HG02852 (cell line): ENCODE measurements at regions not wholly inside any gene's neighbourhood (a gene's known extent, or its start where the extent isn't known, plus 50 kb on each side); places are given as distances from the start of the nearest gene placed in this dataset.

ENCODE experiments used
- ATAC-seq: cut with Tn5 transposase; IDR thresholded peaks from one replicate; pipeline ENCODE4 v1.9.1; 2021; ENCODE audit warnings: mild to moderate bottlenecking, moderate library complexity; ENCODE audit not compliant: unreplicated experiment

DNA sequence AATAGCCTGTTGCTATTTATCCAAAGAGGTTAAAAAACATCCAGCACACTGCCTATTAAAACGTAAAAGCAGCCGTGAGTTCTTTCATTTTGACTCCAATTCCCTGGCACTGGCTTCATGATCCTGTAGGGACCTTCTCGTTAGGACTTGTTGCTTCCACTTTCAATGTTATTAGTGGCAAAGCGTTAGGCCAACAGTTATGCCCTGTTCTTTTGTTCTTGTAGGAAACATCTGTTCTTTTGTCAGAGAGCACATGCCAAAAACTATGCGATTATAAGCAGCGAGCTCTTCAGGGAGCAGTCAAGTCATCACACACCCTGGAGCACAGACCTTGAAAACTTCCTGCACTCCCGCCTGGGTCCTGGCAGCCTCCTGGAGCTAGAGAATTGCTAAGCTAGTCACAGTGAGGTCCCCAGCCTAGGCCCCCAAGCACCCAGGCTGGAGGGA, 609.5 kb upstream of the ARID1B start:
- no peak for ATAC-seq

DNA sequence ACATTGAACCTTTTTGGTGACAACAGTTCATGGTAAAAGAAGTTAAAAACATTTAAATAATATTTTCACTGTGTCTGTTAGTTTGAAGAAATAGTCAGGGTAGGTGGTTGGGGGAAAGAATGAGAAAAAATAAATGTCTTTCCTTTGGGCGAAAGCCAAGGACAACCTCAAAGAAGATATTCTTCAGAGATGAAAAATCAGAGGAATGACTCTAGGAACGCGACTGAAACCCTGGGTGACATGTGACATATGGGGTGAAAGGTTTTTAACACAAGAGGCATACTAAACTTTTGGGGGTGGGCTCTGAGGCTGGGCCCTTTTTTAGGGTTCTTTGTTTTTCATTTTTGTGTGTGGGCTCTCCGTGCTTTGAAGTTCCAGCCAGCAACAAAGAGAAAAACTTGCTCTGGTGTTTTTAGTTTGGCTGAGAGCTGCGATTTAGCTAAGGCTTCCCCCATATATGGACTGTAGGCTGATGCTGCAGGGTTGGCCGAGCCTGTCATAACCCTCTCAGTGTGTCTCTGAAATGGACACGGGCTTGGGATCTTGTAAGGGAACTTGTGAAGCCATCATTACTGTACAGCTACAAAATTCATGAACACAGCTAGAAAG, 610.1 kb upstream of the ARID1B start:
- ATAC-seq, result no peak

DNA sequence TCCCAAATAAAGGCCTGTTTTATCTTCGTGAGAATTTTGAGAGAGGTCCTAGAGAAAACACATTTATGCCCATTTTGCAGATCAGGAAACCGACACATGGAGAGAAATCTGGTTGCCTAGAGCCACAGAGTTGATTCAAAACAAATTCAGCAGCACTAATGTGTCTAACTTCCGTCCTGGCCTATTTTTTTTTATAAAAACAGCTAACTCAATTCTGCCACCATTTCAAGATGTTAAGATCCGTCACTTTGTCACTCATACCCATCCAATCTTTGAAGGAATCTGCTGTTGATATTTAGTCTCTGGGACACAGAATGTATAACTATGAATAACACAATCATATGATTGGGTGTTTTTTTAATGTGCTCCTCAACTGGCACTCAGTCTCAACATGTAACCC, 611.1 kb upstream of the ARID1B start:
- ATAC-seq, result no peak

DNA sequence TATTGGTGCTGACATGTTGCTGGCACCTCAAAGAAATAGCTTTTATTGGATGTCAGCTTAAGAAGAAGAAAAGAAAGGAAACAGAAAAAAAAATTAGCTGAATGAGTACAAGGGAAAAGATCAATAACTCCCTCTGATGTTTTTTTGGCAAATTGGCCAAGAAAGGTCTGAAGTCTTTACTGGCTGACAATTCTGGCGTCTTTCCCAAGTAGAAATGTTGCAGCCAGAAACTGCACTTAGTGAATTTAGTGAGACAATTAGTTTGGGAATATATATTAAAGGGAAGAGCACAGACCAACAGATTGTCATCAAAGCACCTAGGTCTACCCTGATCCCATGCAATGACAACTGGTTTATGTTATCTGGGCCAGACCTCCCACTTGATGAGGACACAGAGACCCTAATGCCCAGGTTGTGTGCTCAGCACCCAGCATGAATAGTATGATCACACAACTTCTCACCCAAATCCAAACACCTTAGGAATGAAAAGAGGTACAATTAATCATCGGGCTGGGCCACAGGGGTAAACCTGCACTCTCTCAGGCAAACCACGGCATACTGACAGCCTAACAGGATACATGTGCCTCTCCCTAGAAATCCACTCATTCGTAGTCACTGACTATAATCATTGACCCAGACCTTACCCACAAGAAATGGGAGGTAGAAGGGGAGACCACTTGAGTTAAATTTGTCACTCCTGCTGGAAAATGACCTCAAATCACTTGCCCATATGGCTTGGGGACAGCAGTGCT, 612.3 kb upstream of the ARID1B start:
- no peak for ATAC-seq

DNA sequence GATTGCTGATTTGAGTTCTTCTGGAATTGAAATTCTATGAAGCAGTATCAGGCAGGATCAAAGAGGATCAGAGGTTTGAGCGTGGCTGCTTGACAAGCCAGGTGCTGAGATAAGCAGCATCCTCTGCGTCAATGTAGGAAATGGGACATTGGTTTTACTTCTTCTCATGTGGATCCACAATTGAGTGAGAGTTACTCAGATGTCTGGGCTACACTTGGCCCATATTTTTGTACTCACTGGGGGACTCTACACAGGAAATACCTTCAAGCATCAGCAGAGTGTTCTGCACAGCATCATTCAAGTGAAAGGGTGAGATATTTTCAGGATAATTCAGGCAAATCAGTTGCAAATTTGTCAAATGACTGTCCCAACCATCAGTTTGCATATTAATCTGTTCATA, 613.9 kb upstream of the ARID1B start:
- no peak for ATAC-seq

DNA sequence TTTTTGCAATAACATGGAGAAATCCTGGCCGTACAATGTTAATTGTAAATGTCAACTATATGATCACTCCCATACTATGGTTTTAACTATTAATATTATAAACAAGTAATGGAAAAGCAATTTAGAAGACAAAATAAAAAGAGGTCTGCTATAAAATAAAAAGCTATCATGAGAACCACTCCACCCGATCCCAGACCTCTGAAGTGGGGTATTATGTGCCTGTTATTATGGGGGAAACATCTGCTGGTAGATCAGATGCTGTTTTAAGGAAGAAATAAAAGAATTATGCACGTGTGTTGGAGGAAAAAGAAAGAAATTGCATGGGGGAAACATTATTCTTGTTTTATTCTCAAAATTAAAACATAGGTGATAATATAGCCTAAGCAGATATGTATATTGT, 615.7 kb upstream of the ARID1B start:
- ATAC-seq, result no peak

DNA sequence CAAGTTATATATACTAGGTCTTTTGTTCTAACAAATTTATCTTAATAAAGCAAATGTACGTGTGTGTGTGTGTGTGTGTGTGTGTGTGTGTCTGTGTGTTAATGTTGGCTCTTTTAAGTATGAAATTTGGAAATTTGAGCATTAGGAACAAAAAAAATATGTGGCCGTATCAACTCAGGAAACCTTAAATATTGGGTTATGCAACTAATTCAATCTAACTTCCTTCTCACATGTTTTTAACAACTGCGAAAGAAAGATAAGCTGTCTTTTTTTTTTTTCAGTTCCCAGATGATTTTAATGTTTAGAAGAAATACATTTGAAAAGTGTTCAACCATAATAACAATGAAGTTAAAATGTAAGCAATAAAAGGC, 616.4 kb upstream of the ARID1B start:
- no peak for ATAC-seq

DNA sequence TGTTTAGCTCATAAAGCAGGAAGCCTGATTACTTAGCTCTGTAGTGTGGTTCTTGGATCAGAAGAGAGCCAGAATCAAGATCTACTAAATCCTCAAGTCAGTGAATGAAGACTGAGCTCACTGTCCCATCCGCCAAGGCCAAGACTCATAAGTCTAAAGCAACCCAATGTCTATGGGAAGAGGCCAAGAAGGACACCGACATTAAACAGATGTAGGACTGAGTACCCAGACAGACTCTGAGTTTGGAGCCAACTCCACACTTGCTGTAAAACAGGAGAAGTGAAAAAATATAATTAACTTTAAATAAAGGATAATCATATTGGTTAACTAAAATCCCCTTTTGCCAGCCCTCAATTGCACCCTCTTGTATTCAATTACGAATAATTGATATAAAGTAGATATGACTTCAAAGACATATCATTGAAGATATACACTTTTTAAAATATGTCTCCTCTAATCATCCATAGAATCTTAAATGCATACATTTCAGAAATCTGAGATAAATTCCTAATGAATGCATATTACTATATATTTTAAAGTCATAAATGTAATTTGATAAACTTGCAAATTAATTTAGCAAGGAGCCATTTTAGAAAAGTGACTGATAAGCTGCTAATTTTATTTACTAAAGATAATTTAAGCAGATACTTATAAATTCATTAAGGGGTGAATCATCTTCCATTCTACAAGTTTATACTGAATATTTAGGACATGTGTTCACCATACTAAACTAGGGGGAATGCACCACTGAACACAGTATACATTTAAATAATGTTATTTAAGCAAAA, 617.0 kb upstream of the ARID1B start:
- no peak for ATAC-seq

DNA sequence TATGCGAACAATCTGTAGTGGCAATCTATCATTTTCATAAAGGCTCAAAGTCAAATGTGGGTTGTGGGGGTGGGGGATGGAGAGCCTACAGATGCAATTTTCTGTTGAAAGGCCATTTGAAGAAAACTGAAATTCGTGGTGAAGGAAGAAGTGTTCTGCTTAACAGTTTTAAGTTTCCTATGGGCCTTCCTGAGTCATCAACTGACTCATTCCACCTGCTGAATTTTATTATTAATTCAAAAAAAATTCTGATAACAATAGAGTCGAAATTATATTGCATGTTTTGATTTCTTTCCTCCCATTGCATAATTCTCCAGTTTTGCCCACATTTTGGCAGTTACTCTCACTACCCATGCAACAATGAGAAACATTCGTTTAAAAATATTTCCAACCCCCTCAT, 622.3 kb upstream of the ARID1B start:
- ATAC-seq, result no peak

DNA sequence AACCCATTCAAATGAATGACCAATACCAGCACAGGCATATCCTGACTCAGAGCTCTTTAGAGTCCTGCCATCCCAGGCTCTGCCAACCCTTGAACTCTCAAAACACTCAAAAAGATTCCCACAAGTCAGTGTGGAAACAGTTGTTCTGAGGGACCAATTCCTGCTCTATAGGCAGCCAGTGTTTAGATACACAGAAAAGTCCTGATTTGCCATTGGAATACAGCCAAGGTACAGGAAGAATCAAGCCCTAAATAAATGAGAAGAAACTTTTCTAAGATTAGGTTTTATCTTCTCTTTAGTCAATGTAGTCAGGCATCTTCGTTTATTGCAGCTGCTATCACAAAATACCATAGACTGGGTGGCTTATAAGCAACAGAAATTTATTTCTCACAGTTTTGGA, 626.8 kb upstream of the ARID1B start:
- no peak for ATAC-seq

DNA sequence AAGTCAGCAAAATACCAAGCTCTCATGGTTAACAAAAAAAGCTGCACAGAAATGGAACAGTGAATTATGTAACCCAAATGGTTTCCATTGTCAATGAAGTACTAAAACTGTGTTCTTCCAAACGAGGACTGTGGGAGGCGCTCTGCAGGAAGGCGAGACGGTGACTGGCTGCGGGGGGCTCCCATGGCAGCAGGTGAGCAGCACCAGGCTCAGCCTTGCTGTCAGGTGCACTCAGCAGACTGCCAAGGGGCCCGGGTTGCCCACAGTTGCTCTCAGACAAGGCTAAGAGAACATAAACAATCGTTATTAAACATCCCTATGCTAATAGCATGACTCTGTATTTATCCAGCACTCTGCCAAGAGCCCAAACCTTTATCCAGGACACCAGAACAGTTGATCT, 630.3 kb upstream of the ARID1B start:
- ATAC-seq, result no peak

DNA sequence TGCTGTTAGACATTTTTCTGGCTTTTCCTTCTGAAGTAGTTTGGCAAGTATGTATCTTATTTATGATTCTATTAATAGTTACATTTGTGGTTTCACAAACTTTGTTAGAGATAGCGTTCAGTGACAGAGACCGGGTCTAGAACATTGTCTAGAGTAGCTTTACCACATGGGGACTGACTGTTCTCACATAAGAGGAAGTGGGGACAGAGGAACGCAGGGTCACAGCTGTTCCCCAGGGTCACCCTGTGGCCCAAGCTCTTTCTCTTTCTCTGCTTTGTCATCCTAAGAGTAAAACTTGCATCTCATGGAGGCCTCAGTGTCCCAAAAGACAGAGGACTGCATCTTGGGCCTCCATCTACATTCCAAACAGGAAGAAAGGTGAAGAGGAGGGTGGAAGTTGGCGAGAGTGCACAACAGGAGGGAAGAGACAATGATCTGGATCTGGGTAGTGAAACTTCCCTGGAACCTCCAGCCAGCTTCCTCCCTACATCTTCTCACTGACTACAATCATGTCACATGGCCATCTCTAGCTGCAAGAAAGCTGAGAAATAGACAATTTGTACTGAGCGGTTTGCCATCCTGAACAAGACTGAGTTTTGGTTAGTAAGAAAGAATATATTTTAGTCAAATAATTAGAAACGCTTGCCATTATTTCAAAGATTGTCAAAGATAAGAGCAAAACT, 645.8 kb upstream of the ARID1B start:
- peak; percentile 85 for ATAC-seq

DNA sequence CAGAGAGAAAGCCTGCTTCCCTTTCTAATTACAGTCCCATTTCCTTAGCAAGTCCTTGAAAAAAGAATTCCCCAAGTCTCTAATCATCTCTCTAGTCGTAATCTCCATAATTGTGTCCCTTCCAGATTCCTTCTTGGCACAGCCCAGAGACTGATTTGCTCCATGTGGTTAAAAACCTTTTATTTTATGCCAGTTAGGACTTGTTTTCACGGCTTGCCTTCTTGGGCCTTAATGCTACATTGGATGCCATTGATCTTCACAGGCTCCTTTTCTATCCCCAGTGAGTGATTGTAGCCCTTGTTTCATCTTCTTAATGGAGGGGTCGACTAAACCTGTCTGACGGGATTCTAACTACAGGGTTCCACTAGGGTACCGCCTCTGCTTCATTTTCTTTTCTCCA, 650.6 kb upstream of the ARID1B start:
- no peak for ATAC-seq

DNA sequence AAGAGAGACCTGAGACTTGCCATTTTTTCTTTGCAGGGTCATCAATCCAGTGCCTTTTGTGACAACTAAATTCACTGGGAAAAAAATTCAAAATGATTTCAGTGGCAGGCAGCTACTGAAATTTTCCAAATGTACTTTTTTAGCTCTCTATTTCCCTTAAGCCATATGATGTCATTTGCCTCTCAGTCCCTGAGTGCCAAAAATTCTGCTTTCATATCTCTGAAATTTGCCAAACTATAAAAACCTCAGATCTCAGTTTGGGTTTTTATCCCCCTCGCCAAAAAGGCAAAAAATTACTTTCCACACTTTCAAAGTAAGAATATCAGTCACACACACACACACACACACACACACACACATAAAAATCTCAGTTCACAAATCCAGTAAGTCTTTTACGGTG, 651.3 kb upstream of the ARID1B start:
- no peak for ATAC-seq

DNA sequence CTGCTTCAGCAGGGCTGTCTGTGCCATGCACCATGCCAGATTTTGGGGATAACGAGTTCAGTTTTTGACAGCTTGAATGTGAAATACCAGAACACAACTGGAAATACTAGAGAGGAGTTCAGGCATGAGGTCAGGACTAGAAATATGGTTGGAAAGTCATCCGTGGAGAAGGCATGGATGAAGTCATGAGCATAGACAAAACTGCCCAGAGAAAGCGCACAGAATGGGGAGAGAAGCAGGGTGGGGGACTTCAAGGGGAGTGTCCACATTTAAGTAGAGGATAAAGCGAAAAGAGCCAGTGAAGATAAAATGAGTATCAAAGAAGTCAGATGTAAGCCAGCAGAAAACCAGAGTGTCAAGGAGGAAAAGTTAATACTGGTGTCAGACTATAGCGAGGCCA, 653.4 kb upstream of the ARID1B start:
- ATAC-seq, result no peak

DNA sequence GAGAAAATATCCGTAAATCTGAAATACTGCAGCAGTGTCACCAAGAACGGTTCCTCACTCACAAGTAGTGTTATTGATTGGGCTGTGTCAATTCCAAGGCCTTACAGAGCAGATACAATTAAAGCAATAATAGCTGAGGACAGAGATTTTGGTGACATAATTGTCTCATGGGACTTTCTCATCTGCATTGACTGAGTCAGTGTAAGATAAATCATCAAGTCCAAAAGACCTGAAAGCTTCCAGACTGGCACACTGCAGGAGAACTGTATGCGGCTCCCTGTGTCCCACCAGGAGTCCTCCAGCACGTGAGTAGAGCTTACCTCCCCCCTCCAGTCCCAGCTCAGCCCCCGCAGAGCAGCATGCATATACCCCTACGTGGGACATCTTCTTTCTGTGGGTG, 655.2 kb upstream of the ARID1B start:
- ATAC-seq, result no peak

DNA sequence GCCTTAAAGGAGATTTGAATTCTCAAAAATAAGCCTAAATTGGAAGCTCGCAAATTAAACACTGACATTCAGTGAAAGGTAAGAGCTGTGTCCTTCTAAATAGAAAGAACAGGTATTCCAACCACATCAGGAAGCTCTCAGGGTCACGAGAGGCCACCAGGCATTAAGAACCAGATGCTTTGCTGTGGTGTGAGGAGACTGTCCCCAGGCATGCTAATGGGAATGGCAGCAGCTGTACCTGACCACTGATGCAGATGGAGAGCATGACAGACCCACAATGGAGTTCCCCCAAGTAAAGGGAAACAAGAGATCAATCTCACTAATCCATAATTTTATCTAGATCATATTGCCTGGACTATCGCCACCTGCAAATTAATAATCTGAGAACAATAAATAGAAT, 658.9 kb upstream of the NOX3 start:
- ATAC-seq, result no peak

DNA sequence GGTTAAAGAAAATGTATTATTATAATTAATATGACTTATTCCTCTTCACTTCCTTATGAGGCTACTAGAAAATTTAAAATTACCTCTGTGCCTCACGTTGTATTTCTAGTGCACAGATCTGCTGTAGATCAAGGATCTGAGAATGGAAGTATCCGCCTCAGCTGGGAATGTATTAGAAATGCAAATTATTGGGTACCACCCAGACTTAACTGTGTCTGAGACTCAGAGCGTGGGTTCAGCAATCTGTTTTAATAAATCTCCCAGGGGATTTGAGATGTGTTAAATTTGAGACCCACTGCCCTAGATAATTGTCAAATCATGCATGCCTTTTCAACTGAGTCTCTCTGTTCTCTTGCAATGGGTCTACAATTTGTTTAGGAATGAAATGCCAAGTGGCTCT, 658.0 kb upstream of the NOX3 start:
- no peak for ATAC-seq

DNA sequence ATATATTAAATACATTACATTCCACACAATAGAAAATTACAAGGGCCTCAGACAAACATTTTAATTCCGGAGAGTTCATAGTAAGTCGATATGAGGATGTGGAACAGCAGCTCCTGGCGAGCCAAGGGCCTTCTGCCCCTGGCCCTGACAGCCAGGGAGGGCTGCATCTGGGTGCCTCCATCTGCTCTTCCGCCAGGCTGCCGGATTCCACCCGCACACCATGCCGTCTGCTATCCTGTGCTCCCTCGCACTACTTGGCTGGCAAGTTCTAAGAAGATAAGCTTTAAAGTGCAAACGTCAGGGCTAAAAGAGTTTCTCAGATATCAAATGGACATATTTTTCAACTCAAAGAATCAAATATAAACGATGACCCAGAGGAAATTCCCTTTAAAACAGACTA, 656.3 kb upstream of the NOX3 start:
- ATAC-seq, result no peak

DNA sequence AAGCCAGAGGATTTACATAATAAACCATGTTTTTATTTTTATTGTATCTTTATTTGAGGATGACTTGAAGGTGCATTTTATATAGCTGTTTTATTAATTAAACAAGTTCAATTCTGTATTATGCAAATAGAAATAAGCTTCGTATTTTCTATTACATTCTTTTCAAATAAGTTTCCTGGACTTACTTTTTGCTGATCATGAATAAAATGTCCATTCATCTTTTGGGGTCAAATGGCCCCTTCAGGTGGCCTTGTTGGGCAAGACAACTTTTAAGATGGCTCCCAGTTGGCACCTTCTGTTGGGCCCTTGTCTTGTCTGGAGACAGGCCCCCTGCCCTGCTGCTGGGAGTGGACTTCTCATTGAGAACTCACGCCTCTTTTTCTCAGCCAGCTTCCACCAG, 654.6 kb upstream of the NOX3 start:
- ATAC-seq, result no peak

DNA sequence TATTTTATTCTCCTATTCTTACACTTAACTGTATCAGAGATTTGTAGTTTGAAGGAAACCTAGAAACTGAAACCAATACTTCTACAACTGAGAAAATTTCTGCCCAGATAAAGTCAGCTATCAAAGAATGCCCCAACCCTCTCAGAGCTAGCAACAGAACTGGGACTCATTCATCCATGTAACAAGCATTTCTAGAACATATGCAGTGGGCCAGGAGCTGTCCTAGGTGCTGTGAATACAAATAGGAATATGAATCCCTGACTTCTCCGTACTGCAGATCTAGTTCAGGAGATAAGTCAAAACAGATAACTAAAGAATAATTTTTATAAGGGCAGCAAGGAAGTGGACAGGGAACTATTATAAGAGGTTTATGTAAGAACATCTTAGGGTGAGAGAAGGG, 654.1 kb upstream of the NOX3 start:
- ATAC-seq, result no peak
